ENCODE measurements at regions not wholly inside any gene's neighbourhood (a gene's known extent, or its start where the extent isn't known, plus 50 kb on each side); places are given as distances from the start of the nearest gene placed in this dataset.

GRCh38 chr4:103364083-103364482, 165.9 kb upstream of the CENPE start:
- Histone ChIP-seq H3K4me2 (ENCODE audit: control insufficient read depth, extremely low read depth, insufficient read depth, low read depth, low read length) (no peak overlapping the region), H3K4me3 (ENCODE audit: control insufficient read depth in 2 of 3, extremely low read depth in 1 of 3, insufficient read depth in 2 of 3, low read depth in 1 of 3, low read length in 3 of 3) (no peak overlapping the region), H3K79me2 (ENCODE audit: control insufficient read depth, insufficient read depth, low read length) (no peaks in the 10 kb centered on the region), H3K9ac (ENCODE audit: control insufficient read depth, extremely low read depth, insufficient read depth, low read length) (no peak overlapping the region), H2AFZ (ENCODE audit: control insufficient read depth, low read length) (no peak overlapping the region), H3K27me3 (ENCODE audit: control insufficient read depth, extremely low read depth, insufficient read depth, low read length) (no peaks in the 10 kb centered on the region), H4K20me1 (ENCODE audit: control insufficient read depth, extremely low read depth, insufficient read depth, low read length) (no peaks in the 10 kb centered on the region), H3K4me1 (ENCODE audit: control insufficient read depth, extremely low read depth, insufficient read depth, low read length) (no peaks in the 10 kb centered on the region), H3K36me3 (ENCODE audit: control insufficient read depth in 2 of 2, extremely low read depth in 1 of 2, insufficient read depth in 2 of 2, low read length in 2 of 2) (no peaks in the 10 kb centered on the region), H3K27ac (ENCODE audit: control insufficient read depth, insufficient read depth, low read length) (no peak overlapping the region), H3K9me3 (ENCODE audit: control insufficient read depth, low read depth, low read length) (no peaks in the 10 kb centered on the region), H3K9me1 (ENCODE audit: control insufficient read depth, extremely low read depth, insufficient read depth, low read length) (no peaks in the 10 kb centered on the region)
- DNase-seq (ENCODE audit: low read depth, low spot score) (no peak), FAIRE-seq (no peak)
- dilution Hi-C loops (cut with MboI; ENCODE audit: extremely low pct_ligation_motif_present, low sequenced_read_pairs): no loop called here
- TF ChIP-seq CTCF (optimal IDR thresholded peaks at IDR 0.05 in 1 of 3, IDR thresholded peaks at IDR 0.05 in 1 of 3, conservative IDR thresholded peaks at IDR 0.05 in 1 of 3; ENCODE audit: extremely low read depth in 1 of 3, insufficient read depth in 2 of 3, low read length in 3 of 3) (no peak), EZH2 (IDR thresholded peaks at IDR 0.05; ENCODE audit: low read length) (no peak)

- Histone ChIP-seq H4K20me1 (ENCODE audit: control insufficient read depth, extremely low read depth, insufficient read depth, low read length) (no peaks in the 10 kb centered on the region), H3K36me3 (ENCODE audit: control insufficient read depth in 2 of 2, extremely low read depth in 1 of 2, insufficient read depth in 2 of 2, low read length in 2 of 2) (no peaks in the 10 kb centered on the region), H3K9ac (ENCODE audit: control insufficient read depth, extremely low read depth, insufficient read depth, low read length) (no peak overlapping the region), H3K27ac (ENCODE audit: control insufficient read depth, insufficient read depth, low read length) (no peak overlapping the region), H3K9me1 (ENCODE audit: control insufficient read depth, extremely low read depth, insufficient read depth, low read length) (no peaks in the 10 kb centered on the region), H3K4me3 (ENCODE audit: control insufficient read depth in 2 of 3, extremely low read depth in 1 of 3, insufficient read depth in 2 of 3, low read depth in 1 of 3, low read length in 3 of 3) (no peak overlapping the region), H3K79me2 (ENCODE audit: control insufficient read depth, insufficient read depth, low read length) (no peaks in the 10 kb centered on the region), H3K4me1 (ENCODE audit: control insufficient read depth, extremely low read depth, insufficient read depth, low read length) (no peaks in the 10 kb centered on the region), H3K9me3 (ENCODE audit: control insufficient read depth, low read depth, low read length) (no peaks in the 10 kb centered on the region), H3K27me3 (ENCODE audit: control insufficient read depth, extremely low read depth, insufficient read depth, low read length) (no peaks in the 10 kb centered on the region), H3K4me2 (ENCODE audit: control insufficient read depth, extremely low read depth, insufficient read depth, low read depth, low read length) (no peak overlapping the region), H2AFZ (ENCODE audit: control insufficient read depth, low read length) (no peak overlapping the region)
- FAIRE-seq: no peak
- TF ChIP-seq CTCF (optimal IDR thresholded peaks at IDR 0.05 in 1 of 3, IDR thresholded peaks at IDR 0.05 in 1 of 3, conservative IDR thresholded peaks at IDR 0.05 in 1 of 3; ENCODE audit: extremely low read depth in 1 of 3, insufficient read depth in 2 of 3, low read length in 3 of 3) (no peak), EZH2 (IDR thresholded peaks at IDR 0.05; ENCODE audit: low read length) (no peak)
- dilution Hi-C loops (cut with MboI; ENCODE audit: extremely low pct_ligation_motif_present, low sequenced_read_pairs): no loop called here
- DNase-seq (ENCODE audit: low read depth, low spot score): no peak
These were observed 163.8 kb upstream of the CENPE start for GRCh38 chr4:103361926-103362325.
